HuH-7.5 (cell line): ENCODE measurements at regions not wholly inside any gene's neighbourhood (a gene's known extent, or its start where the extent isn't known, plus 50 kb on each side); places are given as distances from the start of the nearest gene placed in this dataset.

Experiments
- DNase-seq: peaks from one replicate; pipeline ENCODE4 v3.0.0; 2011; ENCODE audit warnings: low spot score

DNA sequence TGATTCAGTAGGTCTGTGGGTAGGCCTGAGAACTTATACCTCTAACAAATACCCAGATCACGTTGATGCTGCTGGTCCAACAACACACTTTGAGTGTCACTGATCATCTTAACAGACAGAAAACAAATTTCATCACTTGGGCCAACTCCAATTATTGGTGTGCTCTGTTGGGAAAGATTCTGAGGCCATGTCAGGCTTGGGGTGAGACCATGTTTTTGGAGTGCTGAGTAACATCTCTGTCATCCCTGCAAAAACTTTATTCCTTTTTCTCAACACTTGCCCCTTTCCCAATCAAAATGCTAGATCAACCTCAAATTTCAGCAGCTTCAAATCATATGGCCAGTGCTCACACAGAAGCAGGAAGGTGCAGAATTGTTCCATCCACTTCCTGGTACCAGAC is 108.8 kb upstream of the TENT5A start:
- no peak for DNase-seq

DNA sequence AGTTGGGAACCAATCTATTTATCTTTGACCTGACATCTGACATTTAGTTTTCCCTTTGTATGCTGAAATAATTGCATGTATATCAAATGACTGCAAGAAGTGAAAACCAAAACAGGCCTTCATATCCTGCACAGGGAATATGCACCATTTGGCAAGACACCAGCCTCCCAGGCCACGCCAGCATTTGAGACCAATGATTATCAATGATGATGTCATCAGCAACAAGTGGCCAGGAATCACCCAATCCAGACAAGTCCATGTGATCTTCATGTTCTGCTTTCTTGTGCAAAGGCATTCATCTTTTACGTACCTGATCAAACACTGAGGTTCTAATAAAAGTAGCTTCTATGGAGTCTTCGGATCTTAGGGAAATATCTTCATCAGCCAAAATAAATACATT is 107.4 kb upstream of the TENT5A start:
- DNase-seq = no peak

DNA sequence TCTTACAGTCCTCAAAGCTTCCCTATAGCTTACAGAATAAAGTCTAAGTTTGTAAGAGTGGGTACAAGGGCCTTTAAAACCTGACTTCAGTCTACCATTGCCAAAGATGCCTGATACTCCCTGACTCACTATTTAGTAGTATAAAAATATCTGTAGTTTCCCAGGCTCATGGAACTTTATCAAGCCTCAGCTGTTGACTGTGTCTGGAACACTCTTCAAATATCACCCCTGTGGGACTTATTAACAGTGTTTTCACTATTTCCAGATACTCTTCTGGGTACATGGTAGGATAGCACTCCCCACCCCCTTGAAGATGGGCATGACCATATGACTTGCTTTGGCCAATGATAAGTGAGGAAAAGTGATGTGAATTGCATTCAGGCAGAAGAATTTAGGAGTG is 105.3 kb upstream of the TENT5A start:
- no peak for DNase-seq

DNA sequence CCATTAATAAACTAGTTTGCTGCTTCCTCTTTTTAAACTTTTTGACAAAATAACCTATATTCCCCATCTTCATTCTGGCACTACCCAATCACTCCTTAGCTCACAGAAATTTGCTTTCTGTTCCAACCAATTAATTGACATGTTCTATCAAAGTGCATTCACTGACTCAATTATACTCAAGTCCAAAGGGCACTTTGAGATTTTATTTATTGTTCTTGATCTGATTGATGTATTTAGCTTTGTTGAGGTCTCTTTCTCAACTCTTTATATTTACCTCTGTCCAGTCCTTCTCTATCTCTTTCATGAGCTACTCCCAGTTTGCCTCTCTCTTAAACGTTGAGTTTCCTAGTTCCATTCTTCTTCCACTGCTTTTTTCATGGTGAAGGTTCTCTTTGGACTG is 104.4 kb upstream of the TENT5A start:
- DNase-seq = no peak

DNA sequence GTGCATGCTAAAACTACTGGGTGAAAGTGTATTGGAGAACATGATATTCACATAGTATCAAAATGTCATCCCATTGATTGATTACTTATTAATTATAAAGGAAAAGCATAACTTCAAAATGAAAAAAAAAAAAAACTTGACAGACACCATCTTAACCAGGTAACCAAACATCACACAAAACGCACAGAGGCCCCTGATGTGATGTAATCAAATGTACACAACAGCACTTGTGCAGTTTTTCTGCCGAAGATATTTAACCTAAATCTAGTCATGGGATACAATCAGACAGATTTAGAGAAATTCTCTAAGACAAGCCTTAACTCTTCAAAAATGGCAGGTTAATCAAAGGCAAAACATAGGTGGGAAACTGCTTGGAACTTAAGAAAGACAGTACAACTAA is 102.0 kb upstream of the TENT5A start:
- DNase-seq = no peak

DNA sequence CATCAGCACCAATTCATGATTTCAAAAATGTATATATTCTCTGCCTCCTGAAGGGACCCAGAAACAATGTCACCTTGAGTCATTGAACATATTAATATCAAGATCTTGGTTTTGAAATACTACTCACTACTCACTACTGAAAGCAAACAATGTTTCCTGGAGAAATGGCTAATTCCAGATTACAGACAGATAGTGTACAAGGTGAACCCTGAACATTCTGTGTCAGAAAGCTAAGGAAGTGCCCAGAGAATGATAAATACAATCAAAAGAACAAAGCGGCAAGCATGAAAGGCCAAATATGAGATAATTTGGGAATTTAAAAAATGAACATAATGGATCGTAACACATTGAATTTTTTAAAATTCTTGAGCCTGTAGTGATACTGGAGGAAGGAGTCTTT is 101.5 kb upstream of the TENT5A start:
- DNase-seq = no peak

DNA sequence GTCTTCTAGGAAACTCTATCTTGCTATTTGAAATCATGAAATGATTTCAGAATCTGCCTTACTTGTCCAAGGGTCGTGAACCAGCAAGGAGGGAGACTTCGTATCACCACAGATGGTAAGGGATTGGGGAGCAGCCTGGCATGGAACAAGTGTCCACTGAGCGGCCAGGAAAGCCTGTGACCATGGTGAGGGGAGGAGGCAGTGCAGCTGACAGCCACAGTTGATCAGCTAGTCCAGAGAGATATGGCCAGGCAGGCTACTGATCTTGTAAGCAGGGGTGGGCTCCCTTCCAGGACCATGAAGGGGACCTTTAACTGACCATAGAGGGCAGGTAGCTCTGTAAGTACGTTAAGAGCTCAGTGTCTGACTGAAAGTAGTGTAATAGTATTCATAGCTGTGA is 96.8 kb upstream of the TENT5A start:
- no peak for DNase-seq

DNA sequence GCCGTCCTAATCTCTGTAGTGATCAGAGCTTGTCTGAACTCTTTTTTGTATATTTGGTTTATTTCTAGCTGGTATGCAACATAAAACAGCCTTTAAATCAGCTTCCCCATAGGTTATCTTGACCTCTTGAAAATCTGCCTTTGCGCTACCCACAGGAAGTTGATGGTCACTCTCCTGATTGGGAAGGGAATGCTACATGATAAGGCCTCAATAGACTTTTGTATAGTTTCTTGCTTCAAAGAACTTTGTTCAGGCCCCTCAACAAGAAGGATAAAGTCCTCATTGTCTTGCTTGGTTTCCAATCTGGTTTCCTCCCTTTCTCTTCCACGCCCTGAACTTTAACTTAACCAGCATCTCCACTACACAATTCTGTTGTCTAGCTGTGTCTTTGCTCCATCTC is 95.4 kb upstream of the TENT5A start:
- DNase-seq = no peak

DNA sequence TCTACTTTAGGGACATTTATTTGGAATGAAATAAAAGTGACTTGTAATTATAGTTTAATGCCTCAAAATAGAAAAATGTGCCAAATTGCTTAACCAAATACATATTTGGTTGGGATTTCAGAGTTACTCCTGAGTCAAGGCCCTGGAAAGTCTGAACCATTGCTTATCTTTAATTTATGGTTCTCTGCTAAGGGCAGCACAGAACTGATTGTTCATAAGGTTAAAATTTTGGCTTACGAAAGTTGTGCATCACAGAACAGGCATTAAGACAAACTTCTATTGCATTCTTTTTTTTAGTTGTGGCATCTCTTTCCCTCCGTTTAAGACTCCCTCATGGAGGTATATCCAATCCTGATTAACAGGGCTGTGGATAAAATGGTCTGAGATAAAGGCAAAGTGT is 92.2 kb upstream of the TENT5A start:
- no peak for DNase-seq

DNA sequence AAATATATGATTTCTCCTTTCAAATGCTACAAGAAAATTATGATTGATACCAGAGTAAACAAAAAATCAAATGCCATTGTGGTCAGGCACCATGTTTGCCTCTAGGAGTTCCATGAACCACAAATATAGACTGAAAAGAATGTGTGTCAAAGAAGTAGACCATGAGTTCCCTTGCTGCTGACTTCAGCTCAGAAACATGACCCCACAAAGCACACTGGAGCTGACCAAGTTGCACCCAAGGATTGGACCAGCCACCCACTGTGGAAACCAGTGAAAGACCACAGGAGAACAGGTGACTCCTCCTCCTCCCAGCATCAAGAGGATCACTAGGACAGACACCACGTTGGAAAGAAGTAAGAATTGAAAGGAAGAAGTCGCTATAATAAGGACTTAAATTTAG is 90.8 kb upstream of the TENT5A start:
- DNase-seq = no peak

DNA sequence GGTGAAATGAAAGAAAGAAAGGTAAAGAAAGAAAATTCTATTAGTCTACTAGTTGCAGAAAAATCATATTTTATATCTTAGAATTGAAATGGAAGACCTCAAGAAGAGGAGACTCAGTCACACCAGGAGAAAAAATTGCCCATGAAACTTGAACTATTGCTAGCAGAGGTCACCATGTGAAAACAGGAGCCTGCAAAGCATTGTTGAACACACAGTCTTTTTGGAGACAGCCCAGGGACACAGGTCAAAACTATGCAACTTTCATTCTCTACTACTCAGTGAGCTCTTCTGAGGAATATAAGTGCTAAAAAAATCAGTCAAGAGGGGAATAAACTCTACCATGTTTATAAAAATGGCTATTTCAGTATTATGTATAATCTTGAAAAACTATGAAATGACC is 89.8 kb upstream of the TENT5A start:
- DNase-seq = no peak

DNA sequence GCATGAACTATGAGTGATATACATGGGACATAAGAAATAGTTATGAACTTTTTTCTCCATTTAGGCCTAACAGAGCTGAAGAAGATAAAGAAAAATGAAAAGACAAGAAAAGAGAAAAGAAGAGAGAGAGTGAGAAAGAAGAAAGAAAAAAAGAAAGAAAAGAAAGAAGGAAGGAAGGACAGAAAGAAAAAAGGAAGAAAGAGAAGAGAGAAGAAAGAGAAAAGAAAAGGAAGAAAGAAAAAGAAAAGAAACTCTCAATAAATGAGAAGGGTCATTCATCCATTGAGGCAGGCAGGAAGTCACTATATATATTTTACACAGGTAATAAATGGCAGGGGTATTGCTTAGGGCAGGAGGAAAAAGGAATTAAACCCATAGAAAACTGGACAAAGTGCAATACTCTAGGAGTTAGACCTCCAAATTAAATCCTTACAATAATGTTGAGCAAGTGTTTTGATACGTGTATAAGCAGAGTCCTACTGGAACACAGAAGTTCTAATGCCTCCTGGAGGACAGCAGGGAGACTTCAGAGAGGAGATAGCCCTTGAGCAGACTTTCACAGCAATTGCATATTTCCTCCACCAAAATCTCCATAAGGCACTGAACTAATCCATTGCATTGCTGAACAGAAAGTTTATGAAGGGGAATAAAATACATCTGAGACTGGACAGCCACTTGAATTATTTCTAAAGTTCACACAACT is 86.4 kb upstream of the TENT5A start:
- no peak for DNase-seq

DNA sequence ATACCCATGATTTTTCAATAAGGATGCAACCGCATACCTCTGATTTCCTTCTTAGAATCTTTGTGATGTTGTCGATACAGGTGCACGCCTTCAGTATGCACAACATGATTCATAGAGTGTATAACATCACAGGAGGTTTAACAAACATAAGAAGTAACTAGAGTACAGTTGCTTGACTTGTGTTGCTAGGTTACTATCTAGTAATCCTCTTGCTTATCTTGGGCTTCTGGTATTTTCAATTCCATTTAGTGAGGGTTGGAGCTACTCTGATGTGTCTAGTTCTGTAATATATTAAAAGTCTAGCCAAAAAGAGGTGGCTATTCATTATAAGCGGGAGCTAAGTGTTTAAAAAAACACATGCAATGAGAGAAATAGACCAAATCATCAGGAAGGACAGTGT is 85.5 kb upstream of the TENT5A start:
- no peak for DNase-seq

DNA sequence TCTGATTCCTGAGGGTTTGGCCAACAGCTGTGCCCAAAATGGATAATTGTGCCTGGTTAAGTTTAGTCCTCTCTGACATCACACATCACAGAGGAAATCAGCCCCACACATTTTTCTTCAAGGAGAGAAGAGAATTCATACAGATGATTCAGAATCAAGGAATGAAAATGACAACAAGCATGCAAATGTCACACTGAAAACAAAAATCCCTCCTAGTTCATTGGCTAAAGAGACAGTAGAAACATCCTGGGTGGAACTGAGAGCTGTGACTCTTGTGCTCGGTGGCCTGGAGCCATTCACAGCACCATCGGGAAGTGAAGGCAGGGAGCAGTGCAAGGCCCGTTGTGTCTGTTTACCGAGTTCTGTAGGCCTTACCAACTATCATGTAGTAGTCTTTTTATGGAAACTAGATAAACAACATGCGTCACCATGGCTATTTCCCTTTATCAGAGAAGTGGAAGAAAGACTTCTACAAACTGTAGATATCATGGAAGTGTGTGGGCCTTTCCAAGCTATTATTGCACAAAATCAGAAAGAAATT is 81.7 kb upstream of the TENT5A start:
- DNase-seq = no peak

DNA sequence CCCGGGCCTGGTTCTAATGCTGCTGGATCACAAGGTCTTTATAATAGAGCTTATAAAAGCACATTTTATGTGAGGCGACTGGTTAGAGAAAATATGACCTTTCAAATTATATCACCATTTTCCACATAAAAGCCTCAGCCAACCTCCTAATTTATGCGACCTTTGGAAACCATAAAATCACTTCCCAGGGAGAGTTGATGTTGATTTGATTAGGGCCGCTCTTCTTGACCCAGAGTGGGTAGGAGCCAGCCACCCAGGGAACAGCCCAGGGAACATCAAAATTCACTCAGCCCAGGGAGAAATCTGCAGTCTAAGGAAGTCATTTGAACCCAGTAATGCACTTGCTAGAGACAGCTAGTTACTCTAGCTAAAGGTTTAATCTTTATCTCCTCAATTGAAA is 79.8 kb upstream of the TENT5A start:
- DNase-seq = no peak

DNA sequence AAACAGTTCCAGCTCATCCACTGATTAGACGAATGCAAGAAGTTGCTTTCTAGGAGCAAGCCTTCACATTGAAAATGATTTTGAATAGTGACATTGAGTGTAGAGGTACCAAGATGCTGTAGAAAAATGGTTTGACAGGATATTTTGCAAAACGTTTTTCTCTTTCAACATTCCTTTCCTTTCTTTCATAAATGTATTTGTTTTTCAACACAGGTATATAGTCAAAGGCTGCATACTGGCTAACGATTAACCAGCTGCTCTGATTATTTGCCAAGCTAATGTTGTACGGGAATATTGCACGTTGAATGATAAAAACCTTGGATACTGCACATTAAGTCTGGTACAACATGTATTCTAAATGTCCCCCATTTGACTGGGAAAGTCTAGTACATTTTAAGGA is 78.8 kb upstream of the TENT5A start:
- no peak for DNase-seq

DNA sequence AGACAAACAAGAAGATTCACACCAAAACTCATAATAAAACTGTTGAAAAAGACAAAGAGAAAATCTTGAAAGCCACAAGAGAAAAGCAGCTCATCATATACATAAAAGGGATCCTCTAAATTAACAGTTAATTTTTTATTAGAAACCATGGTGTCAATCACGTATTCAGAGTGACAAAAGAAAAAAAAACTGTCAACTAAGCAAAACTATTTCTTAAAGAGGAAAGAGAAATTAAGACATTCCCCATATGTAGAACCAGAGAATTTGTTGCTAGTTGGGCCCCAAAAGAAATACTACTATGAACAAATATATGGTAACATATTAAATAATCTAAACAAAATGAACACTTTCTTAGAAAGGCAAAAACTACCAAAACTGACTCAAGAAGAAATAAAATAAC is 74.3 kb upstream of the TENT5A start:
- DNase-seq = no peak

DNA sequence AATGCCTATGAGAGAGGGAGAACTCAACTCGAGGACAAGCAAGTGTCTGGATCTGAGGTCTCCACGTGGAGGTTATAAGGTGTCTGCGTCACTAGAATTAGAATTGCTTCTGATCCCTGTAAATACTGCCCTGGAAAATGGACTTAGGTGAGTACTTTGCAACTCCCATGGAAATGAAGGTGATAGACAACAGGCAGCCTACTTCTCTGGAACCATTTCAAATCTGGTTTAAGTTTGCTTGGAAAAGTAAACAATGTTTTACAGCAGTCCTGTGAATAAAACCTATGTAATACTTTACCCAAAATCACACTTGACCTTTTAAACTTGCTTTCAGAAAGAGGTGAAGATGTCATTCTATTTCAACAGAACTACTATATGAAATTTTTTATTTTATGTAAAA is 70.1 kb upstream of the TENT5A start:
- DNase-seq = no peak

DNA sequence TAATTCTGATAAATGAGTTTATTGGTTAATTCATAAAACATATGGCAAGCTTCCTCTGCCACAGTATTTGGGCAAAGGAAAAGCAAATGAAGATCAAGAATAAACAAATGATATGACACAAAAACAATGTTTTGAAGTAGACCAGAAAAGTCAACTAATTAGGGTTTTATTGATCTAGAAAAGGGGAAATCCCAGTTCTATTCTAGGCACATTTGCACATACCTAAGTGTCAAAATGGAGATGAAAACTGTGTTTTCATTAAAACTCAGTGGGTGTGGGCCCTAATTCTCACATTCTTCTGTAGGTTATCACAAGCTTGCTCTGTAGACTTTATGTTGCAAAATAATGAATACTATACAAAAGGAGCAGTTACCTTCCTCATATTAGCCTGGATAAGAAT is 69.0 kb upstream of the TENT5A start:
- no peak for DNase-seq

DNA sequence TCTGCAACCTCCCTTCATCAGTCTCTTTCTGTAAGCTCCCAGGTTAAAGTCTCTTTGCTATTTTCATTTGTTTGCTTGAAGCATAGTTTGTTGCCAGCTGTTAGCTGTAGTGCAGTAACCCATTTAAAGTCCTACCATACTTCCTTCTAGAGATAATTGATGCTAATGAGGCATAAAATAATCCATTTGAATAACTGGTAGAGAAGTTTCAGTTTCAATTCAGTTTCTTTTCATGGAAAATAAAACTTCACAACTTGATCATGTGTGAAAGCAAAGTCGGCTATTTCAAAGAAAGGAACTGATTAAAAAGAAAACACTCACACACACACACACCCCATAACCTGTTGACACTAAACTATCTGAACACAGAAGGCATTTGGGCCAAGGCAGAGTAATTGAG is 68.5 kb upstream of the TENT5A start:
- DNase-seq = no peak

DNA sequence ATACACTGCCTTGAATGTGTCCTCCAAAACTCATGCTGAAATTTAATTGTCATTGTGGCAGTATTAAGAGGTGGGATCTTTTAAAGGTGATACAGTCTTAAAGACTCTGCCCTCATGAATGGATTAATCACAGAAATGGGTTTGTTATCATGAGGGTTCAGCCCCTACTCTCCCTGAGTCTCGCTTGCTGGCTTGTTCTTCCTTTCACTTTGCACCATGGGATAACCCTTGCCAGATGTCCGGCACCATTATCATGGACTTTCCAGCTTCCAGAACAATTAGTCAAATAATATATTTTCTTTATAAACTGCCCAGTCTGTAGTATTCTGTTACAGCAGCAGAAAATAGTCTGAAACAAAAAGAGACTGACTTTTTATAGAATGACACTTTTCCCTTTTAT is 67.9 kb upstream of the TENT5A start:
- no peak for DNase-seq

DNA sequence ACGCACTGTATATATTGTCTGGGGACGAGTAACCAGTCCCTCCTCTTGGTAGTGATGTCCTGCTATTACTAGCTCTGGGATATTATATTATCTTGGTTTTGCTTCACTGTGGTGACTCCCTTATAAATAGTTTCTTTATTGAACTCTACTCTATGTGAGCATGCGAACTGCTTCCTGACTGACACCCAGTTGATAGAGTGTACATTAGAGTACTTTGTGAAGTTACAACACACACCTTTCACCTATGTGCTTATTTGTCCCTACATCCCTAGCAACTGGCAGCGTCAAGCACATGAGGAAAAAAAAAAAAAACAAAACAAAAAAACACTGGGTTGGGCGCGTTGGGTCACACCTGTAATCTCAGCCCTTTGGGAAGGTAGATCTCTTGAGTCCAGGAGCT is 67.3 kb upstream of the TENT5A start:
- DNase-seq = no peak

DNA sequence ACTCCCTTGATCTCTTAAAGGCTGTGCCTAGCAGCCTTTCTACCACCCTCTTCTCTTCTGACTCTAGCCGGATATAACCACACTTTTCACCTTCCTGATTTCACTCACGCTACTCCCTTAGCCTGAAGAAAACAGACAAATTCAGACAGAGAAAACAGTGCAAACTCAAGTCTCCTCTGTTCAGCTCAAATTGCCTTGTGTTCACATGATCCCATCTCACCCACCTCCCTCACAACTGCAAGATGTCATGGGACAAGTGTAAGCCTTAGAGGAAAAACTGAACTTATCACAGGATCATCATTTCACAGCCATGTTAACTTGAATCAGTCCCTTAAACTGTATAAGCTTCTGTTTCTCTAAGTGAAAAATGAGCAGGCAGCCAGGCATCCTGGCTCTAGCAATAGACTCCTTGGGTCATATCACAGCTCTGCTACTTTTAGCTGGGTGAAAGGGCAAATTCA is 66.5 kb upstream of the TENT5A start:
- no peak for DNase-seq

DNA sequence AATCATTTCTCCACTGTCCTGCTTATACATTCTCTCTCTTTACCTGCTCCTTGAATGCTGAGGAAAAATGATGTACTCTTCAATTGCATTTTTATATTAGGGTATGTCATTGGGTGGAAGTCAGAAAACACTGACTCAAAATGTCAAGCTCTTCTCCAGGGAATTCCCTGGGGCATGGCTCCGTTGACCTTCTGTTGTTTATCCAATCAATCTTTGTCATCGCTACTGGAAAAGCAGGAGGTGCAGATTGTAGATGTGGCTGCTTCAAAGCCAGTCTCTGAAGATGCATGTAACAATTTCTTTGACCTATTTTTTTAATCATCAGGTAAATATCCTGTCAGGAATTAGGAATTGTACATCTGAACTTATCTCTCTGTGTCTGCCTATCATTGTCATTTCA is 63.9 kb upstream of the TENT5A start:
- DNase-seq = no peak
